GM12873 (cell line): ENCODE measurements at regions not wholly inside any gene's neighbourhood (a gene's known extent, or its start where the extent isn't known, plus 50 kb on each side); places are given as distances from the start of the nearest gene placed in this dataset.

ENCODE experiments used
- TF ChIP-seq, protein P1 (sequence below): IDR thresholded peaks from 2 replicates; pipeline ENCODE4 v1.5.1; 2012; ENCODE audit warnings: low read depth, mild to moderate bottlenecking, moderate library complexity, low read length, control low read depth; ENCODE audit not compliant: insufficient read depth; ENCODE audit errors: missing control alignments

DNA sequence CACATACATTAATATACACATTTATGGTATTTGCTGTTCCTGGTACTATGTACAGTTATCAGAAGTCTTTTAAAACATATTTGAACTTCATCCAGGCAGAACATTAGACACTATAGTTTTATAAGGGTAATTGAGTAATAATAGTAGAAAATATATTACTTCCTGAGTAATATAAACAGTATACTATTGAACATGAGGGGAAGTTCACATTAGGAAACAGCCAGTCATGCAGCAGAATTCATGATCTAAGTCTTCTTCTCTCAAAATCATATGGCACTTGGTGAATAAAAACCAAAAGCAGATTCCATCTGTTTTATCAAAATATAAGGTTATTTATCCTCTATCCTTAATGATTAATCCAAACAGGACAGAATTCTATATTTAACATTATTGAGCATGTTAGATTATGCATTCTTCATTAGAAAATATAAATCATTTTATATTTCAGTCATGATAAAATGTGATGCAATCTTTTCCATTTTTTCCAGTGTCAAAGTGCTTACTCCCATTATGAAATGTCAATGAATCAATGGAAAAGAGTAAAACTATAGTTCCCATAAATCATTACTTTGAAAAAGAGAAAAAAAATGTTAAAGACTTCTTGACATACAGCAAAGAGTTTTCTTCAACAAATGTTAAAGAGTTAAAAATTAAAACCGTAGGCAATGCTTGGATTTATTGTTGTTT lies 584.3 kb upstream of the TUSC1 start:
- TF ChIP-seq, protein P1, sequence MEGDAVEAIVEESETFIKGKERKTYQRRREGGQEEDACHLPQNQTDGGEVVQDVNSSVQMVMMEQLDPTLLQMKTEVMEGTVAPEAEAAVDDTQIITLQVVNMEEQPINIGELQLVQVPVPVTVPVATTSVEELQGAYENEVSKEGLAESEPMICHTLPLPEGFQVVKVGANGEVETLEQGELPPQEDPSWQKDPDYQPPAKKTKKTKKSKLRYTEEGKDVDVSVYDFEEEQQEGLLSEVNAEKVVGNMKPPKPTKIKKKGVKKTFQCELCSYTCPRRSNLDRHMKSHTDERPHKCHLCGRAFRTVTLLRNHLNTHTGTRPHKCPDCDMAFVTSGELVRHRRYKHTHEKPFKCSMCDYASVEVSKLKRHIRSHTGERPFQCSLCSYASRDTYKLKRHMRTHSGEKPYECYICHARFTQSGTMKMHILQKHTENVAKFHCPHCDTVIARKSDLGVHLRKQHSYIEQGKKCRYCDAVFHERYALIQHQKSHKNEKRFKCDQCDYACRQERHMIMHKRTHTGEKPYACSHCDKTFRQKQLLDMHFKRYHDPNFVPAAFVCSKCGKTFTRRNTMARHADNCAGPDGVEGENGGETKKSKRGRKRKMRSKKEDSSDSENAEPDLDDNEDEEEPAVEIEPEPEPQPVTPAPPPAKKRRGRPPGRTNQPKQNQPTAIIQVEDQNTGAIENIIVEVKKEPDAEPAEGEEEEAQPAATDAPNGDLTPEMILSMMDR: no peak

- TF ChIP-seq, protein P1: no peak
Measured at GRCh38 chr9:26261503-26262330, 583.5 kb upstream of the TUSC1 start.

- TF ChIP-seq, protein P1: no peak
Measured at GRCh38 chr9:26260238-26260637, 582.0 kb upstream of the TUSC1 start.

DNA sequence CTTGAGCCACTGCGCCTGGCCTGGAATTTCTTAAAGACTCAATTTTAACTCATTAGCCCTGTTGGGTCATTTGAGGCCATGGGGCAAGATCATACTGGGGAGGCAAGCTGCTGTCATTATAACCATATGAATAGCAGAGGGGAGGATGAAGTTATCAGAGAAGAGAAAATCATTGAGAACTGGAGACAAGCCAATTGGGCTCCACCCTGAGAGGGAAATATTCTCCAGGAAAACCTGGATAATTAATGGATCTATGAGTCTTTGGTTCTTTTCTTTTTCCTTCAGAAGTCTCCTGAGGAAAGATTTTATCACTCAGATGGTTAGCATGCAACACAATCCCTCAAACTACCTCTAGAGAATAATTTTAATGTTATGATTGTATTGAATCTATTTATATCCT lies 569.6 kb upstream of the TUSC1 start:
- TF ChIP-seq, protein P1: no peak

DNA sequence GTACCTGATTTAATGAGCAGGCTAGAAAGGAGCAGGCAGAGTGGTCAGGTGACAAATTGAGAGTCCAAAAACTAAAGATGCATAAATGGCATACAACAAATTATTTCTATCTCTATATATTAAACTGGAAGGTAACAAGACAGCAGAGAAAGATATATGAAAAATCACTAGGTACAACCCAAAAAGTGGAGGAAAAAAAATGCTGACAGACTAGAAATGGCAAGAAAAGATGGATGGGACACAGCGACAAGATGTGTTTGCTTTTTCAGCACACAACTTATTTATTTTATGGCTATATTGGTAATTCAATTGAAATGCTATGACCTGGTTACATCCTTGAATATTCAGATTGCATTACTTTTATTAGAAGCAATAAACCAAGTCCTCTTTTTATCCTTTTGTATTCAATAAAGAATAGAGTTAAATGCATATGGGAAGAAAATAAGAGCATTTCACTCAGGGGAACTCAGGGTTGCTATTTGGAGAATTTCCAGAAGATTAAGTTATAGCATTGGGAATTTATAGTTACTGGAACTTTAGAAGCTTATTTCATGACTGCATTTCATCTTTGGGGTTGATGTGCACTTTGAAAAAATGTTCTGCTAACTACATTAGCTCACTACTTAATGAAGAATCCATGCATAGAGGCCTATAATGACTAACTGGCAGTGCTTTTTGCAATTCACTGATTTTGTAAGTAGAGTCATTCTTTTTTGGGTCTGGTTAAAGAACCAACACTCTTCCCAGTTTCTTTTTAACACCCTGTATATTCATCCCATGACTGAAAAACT lies 566.6 kb upstream of the TUSC1 start:
- TF ChIP-seq, protein P1: no peak

DNA sequence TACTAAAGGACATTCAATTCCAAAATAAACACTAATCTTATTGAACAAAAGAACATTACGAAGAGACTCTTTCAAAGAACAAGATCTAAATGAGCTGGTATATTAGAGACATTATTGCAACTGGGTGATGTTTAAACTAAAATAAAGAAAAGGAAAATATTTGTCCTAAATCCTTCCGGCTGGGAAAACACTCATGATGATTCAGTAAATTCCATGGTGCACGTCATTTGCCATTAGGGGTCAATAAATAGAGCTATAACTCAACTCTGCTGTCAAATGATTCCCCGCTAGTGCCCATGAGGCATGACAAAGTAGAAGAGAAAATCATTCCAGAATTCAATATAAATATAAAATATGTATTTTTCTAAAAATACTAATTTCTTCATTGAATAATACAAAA lies 565.5 kb upstream of the TUSC1 start:
- TF ChIP-seq, protein P1: no peak
